MM.1S (cell line): ENCODE measurements at regions not wholly inside any gene's neighbourhood (a gene's known extent, or its start where the extent isn't known, plus 50 kb on each side); places are given as distances from the start of the nearest gene placed in this dataset.

Source experiments
- DNase-seq: peaks from one replicate; pipeline ENCODE4 v3.0.0-alpha.2; 2015
- H2AFZ ChIP-seq: fragments of 300-600 bp; sonication (generic); 2 replicates; pipeline ENCODE4 v1.6.0; 2016; ENCODE audit warnings: antibody characterized with exemption, low read length
- H3F3A ChIP-seq: fragments of 300-600 bp; sonication (generic); 2 replicates; pipeline ENCODE4 v1.6.1; 2016; ENCODE audit warnings: mild to moderate bottlenecking, antibody characterized with exemption, low read length, moderate library complexity, mixed read lengths; ENCODE audit not compliant: insufficient read depth
- H3K27ac ChIP-seq: fragments of 300-600 bp; sonication (generic); 2 replicates; pipeline ENCODE4 v1.5.1; 2016; ENCODE audit warnings: mild to moderate bottlenecking, low read length
- H3K27me3 ChIP-seq: fragments of 300-600 bp; sonication (generic); replicated peaks from 2 replicates; pipeline ENCODE4 v1.6.0; 2016; ENCODE audit warnings: low read length; ENCODE audit not compliant: insufficient read depth
- H3K36me3 ChIP-seq: fragments of 300-600 bp; sonication (generic); replicated peaks from 2 replicates; pipeline ENCODE4 v1.6.1; 2016; ENCODE audit warnings: mild to moderate bottlenecking, low read length, mixed read lengths; ENCODE audit not compliant: insufficient read depth
- H3K4me1 ChIP-seq: fragments of 300-600 bp; sonication (generic); 2 replicates; pipeline ENCODE4 v1.6.1; 2016; ENCODE audit warnings: low read length, mixed read lengths
- H3K4me2 ChIP-seq: fragments of 300-600 bp; sonication (generic); 2 replicates; pipeline ENCODE4 v1.6.0; 2016; ENCODE audit warnings: low read depth, low read length
- H3K4me3 ChIP-seq: fragments of 300-600 bp; sonication (generic); 2 replicates; pipeline ENCODE4 v1.5.1; 2016; ENCODE audit warnings: low read length, mixed read lengths
- H3K79me2 ChIP-seq: fragments of 300-600 bp; sonication (generic); 2 replicates; pipeline ENCODE4 v1.6.1; 2016; ENCODE audit warnings: mixed run types, low read length, mixed read lengths
- H3K9ac ChIP-seq: fragments of 300-600 bp; sonication (generic); 2 replicates; pipeline ENCODE4 v1.6.1; 2016; ENCODE audit warnings: low read length, mixed read lengths
- H3K9me2 ChIP-seq: fragments of 300-600 bp; sonication (generic); replicated peaks from 2 replicates; pipeline ENCODE4 v1.6.1; 2016; ENCODE audit warnings: mild to moderate bottlenecking, low read length, mixed read lengths; ENCODE audit not compliant: insufficient read depth
- H3K9me3 ChIP-seq: fragments of 300-600 bp; sonication (generic); replicated peaks from 2 replicates; pipeline ENCODE4 v1.6.1; 2016; ENCODE audit warnings: mild to moderate bottlenecking, low read length, mixed read lengths; ENCODE audit not compliant: insufficient read depth
- H4K20me1 ChIP-seq: fragments of 300-600 bp; sonication (generic); 2 replicates; pipeline ENCODE4 v1.6.1; 2016; ENCODE audit warnings: mild to moderate bottlenecking, low read length, moderate library complexity, mixed read lengths; ENCODE audit not compliant: insufficient read depth
- CTCF ChIP-seq: fragments of 300-600 bp; sonication (generic); IDR thresholded peaks from 2 replicates; pipeline ENCODE4 v1.5.1; 2016; ENCODE audit warnings: antibody characterized with exemption, low read length, mixed read lengths
- EZH2 ChIP-seq: fragments of 300-600 bp; sonication (generic); optimal IDR thresholded peaks from 2 replicates; pipeline ENCODE3; 2017; ENCODE audit warnings: low read depth, mild to moderate bottlenecking, antibody characterized with exemption, low read length, mixed read lengths
- EZH2phosphoT487 ChIP-seq: fragments of 300-600 bp; sonication (generic); IDR thresholded peaks from 2 replicates; pipeline ENCODE4 v1.6.1; 2018; ENCODE audit warnings: antibody characterized with exemption, low read length

GRCh38 chr1:59124166-59124565 lies 172.7 kb upstream of the FGGY start:
- H3K36me3 ChIP-seq: no peaks in the 10 kb centered on the region
- H4K20me1 ChIP-seq: no peaks in the 10 kb centered on the region
- H3K9me2 ChIP-seq: no peaks in the 10 kb centered on the region
- H3K4me3 ChIP-seq: no peak overlapping the region
- H3K27ac ChIP-seq: no peak overlapping the region
- no peak overlapping the region for H2AFZ ChIP-seq
- H3K9me3 ChIP-seq: no peaks in the 10 kb centered on the region
- no peak overlapping the region for H3K9ac ChIP-seq
- H3K4me1 ChIP-seq: no peaks in the 10 kb centered on the region
- H3K79me2 ChIP-seq: no peaks in the 10 kb centered on the region
- no peaks in the 10 kb centered on the region for H3K27me3 ChIP-seq
- no peaks in the 10 kb centered on the region for H3F3A ChIP-seq
- TF ChIP-seq EZH2 (no peak), EZH2phosphoT487 (no peak), CTCF (no peak)
- H3K4me2 ChIP-seq: no peak overlapping the region
- no peak for DNase-seq

GRCh38 chr1:59125154-59125553 lies 171.7 kb upstream of the FGGY start:
- Histone ChIP-seq H2AFZ (no peak overlapping the region), H3K9ac (no peak overlapping the region), H3F3A (no peaks in the 10 kb centered on the region), H4K20me1 (no peaks in the 10 kb centered on the region), H3K36me3 (no peaks in the 10 kb centered on the region), H3K27me3 (no peaks in the 10 kb centered on the region), H3K9me2 (no peaks in the 10 kb centered on the region), H3K4me2 (no peak overlapping the region), H3K4me3 (no peak overlapping the region), H3K9me3 (no peaks in the 10 kb centered on the region), H3K4me1 (no peaks in the 10 kb centered on the region), H3K27ac (no peak overlapping the region), H3K79me2 (no peaks in the 10 kb centered on the region)
- no peak for DNase-seq
- TF ChIP-seq EZH2phosphoT487 (no peak), CTCF (no peak), EZH2 (no peak)

- H3K9me2 ChIP-seq: no peaks in the 10 kb centered on the region
- no peak overlapping the region for H3K4me2 ChIP-seq
- no peaks in the 10 kb centered on the region for H3K9me3 ChIP-seq
- H3K27ac ChIP-seq: no peak overlapping the region
- no peaks in the 10 kb centered on the region for H3K4me1 ChIP-seq
- no peaks in the 10 kb centered on the region for H3K79me2 ChIP-seq
- no peak overlapping the region for H2AFZ ChIP-seq
- no peaks in the 10 kb centered on the region for H3K27me3 ChIP-seq
- TF ChIP-seq CTCF: no peak
- no peak for TF ChIP-seq EZH2
- no peak for TF ChIP-seq EZH2phosphoT487
- H4K20me1 ChIP-seq: no peaks in the 10 kb centered on the region
- H3K36me3 ChIP-seq: no peaks in the 10 kb centered on the region
- H3K9ac ChIP-seq: no peak overlapping the region
- no peak for DNase-seq
- H3K4me3 ChIP-seq: no peak overlapping the region
- no peaks in the 10 kb centered on the region for H3F3A ChIP-seq
These were observed 171.1 kb upstream of the FGGY start for GRCh38 chr1:59125676-59126320.
